Colonic mucosa (tissue), 4 donors: ENCODE measurements at regions not wholly inside any gene's neighbourhood (a gene's known extent, or its start where the extent isn't known, plus 50 kb on each side); places are given as distances from the start of the nearest gene placed in this dataset.
A peak's percentile ranks its signal among the peaks of the same experiment; 100 is the strongest.

Experiments used
- DNase-seq: peaks from one replicate; pipeline ENCODE4 v3.0.0-alpha.2; 2020
- H3K27ac ChIP-seq: fragments of 200-600 bp; one replicate; pipeline ENCODE4 v1.8.0; 2021
- H3K27me3 ChIP-seq: fragments of 200-600 bp; one replicate; pipeline ENCODE4 v1.8.0; 2021
- H3K36me3 ChIP-seq: fragments of 200-600 bp; one replicate; pipeline ENCODE4 v1.8.0; 2021
- H3K4me1 ChIP-seq: fragments of 200-600 bp; one replicate; pipeline ENCODE4 v1.8.0; 2021; ENCODE audit warnings: mild to moderate bottlenecking
- H3K4me3 ChIP-seq: fragments of 200-600 bp; one replicate; pipeline ENCODE4 v1.8.0; 2021
- H3K9ac ChIP-seq, 2 donors: one replicate each; pipeline ENCODE4 v1.7.0; 2013; ENCODE audit warnings: control low read depth in 2 of 2, low read depth in 2 of 2, low read length in 2 of 2
- H3K9me3 ChIP-seq: fragments of 200-600 bp; one replicate; pipeline ENCODE4 v1.8.0; 2021
- intact Hi-C: fragments of 100-400 bp; cut with DNase I; formaldehyde crosslinking; loops from one replicate; pipeline ENCODE4 v1.14.1; 2022
- TF ChIP-seq, protein P1 (sequence below): fragments of 200-600 bp; IDR thresholded peaks from one replicate; pipeline ENCODE4 v1.8.0; 2022; ENCODE audit warnings: antibody characterized with exemption, mild to moderate bottlenecking
- donor health status: healthy.
- donor health status: DM: no; HTN: no; CAD: no.
- donor health status: DM: no; HTN: no; CAD: no.

GRCh38 chr4:189787216-189788031, 153.2 kb upstream of the FRG1 start:
- Histone ChIP-seq H3K4me3 (no peak overlapping the region), H3K36me3 (no peaks in the 10 kb centered on the region), H3K9ac (no peak overlapping the region), H3K27ac (no peak overlapping the region), H3K4me1 (no peaks in the 10 kb centered on the region), H3K27me3 (no peaks in the 10 kb centered on the region), H3K9me3 (no peaks in the 10 kb centered on the region)
- DNase-seq, result no peak
- intact Hi-C loops, result no loop called here
- TF ChIP-seq, protein P1, sequence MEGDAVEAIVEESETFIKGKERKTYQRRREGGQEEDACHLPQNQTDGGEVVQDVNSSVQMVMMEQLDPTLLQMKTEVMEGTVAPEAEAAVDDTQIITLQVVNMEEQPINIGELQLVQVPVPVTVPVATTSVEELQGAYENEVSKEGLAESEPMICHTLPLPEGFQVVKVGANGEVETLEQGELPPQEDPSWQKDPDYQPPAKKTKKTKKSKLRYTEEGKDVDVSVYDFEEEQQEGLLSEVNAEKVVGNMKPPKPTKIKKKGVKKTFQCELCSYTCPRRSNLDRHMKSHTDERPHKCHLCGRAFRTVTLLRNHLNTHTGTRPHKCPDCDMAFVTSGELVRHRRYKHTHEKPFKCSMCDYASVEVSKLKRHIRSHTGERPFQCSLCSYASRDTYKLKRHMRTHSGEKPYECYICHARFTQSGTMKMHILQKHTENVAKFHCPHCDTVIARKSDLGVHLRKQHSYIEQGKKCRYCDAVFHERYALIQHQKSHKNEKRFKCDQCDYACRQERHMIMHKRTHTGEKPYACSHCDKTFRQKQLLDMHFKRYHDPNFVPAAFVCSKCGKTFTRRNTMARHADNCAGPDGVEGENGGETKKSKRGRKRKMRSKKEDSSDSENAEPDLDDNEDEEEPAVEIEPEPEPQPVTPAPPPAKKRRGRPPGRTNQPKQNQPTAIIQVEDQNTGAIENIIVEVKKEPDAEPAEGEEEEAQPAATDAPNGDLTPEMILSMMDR, result no peak

DNA sequence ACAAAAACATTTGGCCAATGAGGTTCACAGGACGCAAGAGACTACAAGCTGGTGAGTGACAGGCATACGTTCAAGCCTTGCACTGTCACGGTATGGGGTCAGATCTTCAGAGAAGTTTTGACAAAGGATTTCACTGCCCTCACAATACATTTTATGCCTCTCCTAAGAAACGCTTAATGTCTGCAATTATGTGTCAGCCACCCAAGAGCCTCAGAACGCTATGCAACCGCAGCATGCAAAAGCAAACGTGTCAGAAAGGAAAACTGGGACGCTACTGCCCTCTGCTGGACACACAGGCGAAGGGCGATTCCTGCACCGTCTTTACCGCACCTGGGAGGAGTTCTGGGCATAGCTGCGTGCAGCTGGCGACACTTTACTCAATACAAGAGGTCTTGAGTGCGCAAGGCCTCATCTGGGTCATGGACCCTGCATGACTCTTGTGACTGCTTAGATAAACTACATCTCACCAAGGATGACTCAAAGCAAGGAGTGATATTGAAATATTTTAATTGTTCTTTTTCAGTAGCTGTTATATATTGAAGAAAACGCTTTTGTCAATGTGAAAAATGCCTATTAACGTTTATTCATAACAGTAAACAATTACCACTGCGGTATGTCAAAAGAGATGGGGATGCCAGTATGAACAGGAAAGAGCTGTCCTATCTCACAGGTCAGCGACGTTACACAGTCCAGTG, 147.6 kb upstream of the FRG1 start:
- H3K9ac ChIP-seq, result no peak overlapping the region
- H3K36me3 ChIP-seq, result no peaks in the 10 kb centered on the region
- H3K27ac ChIP-seq, result no peak overlapping the region
- TF ChIP-seq, protein P1, result peak; percentile 84
- H3K4me3 ChIP-seq, result no peak overlapping the region
- H3K27me3 ChIP-seq, result no peaks in the 10 kb centered on the region
- peak; percentile 63 for DNase-seq
- H3K4me1 ChIP-seq, result no peaks in the 10 kb centered on the region
- intact Hi-C loops, result loop anchor here (5.0 kb wide), 1 partner anchor 356 kb away; no protein-coding TSS in a partner anchor
- no peaks in the 10 kb centered on the region for H3K9me3 ChIP-seq

DNA sequence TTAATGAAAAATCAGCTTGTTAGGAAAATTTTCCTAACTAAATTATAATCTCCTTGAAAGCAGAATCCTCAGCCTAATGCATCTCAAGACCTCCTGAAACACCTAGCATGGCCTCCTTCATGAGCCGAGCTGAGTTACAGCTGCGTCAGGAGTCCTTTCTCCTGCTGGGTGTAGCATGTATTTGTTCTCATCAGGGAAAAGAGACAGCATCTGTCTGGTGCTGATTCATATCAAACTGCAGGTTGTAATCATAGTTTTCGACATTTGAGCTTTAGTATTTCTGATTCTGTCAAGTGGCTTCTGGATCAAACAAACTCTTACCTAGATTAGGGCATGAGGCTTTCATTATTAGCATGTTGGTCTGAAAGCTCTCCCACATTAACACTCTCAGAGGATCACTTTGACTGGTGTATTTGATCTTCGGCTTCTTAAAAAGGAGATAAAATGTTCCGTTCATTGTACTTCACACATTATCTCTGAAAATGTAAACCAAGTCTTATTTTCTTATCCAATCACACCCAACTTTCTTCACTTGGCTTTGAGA, 140.1 kb upstream of the FRG1 start:
- Histone ChIP-seq H3K4me3 (no peak overlapping the region), H3K4me1 (no peaks in the 10 kb centered on the region), H3K9me3 (no peaks in the 10 kb centered on the region), H3K27ac (no peak overlapping the region), H3K9ac (no peak overlapping the region), H3K27me3 (no peaks in the 10 kb centered on the region), H3K36me3 (no peaks in the 10 kb centered on the region)
- TF ChIP-seq, protein P1, result no peak
- no peak for DNase-seq
- intact Hi-C loops, result no loop called here

DNA sequence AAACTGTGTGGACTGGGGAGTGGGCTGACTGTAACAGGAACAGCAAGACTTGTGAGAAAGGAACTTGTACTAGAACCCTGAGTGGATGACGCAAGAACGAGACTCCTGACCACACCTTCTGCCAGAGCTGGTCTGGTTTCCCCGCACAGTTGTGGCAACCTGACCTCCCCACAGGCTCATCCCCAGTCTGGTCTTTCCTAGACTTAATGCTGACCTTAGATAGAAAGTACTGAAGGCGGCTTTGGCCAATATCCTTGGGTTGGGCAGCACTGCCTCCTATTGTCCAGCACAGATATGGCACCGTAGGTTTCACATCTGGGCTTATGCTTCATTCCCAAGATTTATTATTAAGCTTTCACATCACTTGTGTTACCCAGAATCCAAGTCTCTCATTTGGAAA, 137.8 kb upstream of the FRG1 start:
- no peaks in the 10 kb centered on the region for H3K27me3 ChIP-seq
- H3K9me3 ChIP-seq, result no peaks in the 10 kb centered on the region
- no peak for DNase-seq
- no peak overlapping the region for H3K4me3 ChIP-seq
- TF ChIP-seq, protein P1, result no peak
- no peaks in the 10 kb centered on the region for H3K4me1 ChIP-seq
- H3K9ac ChIP-seq, result no peak overlapping the region
- H3K27ac ChIP-seq, result no peak overlapping the region
- H3K36me3 ChIP-seq, result no peaks in the 10 kb centered on the region
- intact Hi-C loops, result no loop called here

DNA sequence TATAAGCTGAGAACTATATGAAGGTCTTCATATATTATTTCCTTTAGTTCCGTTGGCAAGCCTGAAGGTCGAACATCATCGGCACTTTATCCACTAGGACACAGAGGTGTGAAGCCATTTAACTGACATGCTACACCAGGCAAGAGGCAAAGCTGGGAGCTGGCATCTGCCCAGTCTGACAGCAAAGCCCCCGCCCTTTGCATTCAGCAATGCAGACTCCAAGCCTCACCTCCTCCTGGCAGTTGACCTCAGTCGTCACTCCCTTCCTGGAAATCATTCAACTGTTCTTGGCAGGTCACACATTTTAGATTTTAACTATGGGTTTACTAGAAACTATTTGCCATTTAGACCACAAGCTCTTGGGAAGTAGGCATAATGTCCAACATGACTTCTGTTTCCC, 135.8 kb upstream of the FRG1 start:
- Histone ChIP-seq H3K27me3 (no peaks in the 10 kb centered on the region), H3K27ac (no peak overlapping the region), H3K9me3 (no peaks in the 10 kb centered on the region), H3K9ac (no peak overlapping the region), H3K4me1 (no peaks in the 10 kb centered on the region), H3K36me3 (no peaks in the 10 kb centered on the region), H3K4me3 (no peak overlapping the region)
- DNase-seq, result no peak
- TF ChIP-seq, protein P1, result no peak
- intact Hi-C loops, result no loop called here
